Endothelial cell (in vitro differentiated cells): ENCODE measurements at regions not wholly inside any gene's neighbourhood (a gene's known extent, or its start where the extent isn't known, plus 50 kb on each side); places are given as distances from the start of the nearest gene placed in this dataset.

Source experiments
- DNase-seq: peaks from one replicate; pipeline ENCODE4 v3.0.0; 2021; ENCODE audit warnings: low spot score
- H3K27ac Mint-ChIP-seq: one replicate; pipeline ENCODE4 v1.8.0; 2021; ENCODE audit warnings: mixed read lengths, inconsistent platforms; ENCODE audit not compliant: unreplicated experiment
- H3K27me3 Mint-ChIP-seq: one replicate; pipeline ENCODE4 v1.8.0; 2021; ENCODE audit warnings: mild to moderate bottlenecking, moderate library complexity, mixed read lengths, inconsistent platforms; ENCODE audit not compliant: unreplicated experiment
- H3K36me3 Mint-ChIP-seq: one replicate; pipeline ENCODE4 v1.8.0; 2021; ENCODE audit warnings: mild to moderate bottlenecking, low read depth, mixed read lengths, inconsistent platforms; ENCODE audit not compliant: unreplicated experiment
- H3K4me1 Mint-ChIP-seq: one replicate; pipeline ENCODE4 v1.8.0; 2021; ENCODE audit warnings: mild to moderate bottlenecking, mixed read lengths, inconsistent platforms; ENCODE audit not compliant: unreplicated experiment
- H3K4me3 Mint-ChIP-seq: one replicate; pipeline ENCODE4 v1.8.0; 2021; ENCODE audit warnings: mild to moderate bottlenecking, mixed read lengths, inconsistent platforms; ENCODE audit not compliant: unreplicated experiment
- H3K9me3 Mint-ChIP-seq: one replicate; pipeline ENCODE4 v1.8.0; 2021; ENCODE audit warnings: mixed read lengths, inconsistent platforms; ENCODE audit not compliant: unreplicated experiment
- CTCF ChIP-seq: fragments of 200-600 bp; sonication (generic); IDR thresholded peaks from one replicate; pipeline ENCODE4 v1.5.0; 2021; ENCODE audit warnings: antibody characterized with exemption; ENCODE audit not compliant: unreplicated experiment

GRCh38 chr3:101099791-101100190, 106.6 kb upstream of the ABI3BP start:
- Mint-ChIP-seq H3K27ac (no peak overlapping the region), H3K4me3 (no peak overlapping the region), H3K9me3 (no peaks in the 10 kb centered on the region), H3K27me3 (no peaks in the 10 kb centered on the region), H3K36me3 (no peaks in the 10 kb centered on the region), H3K4me1 (no peaks in the 10 kb centered on the region)
- no peak for TF ChIP-seq CTCF
- DNase-seq, result no peak

- no peaks in the 10 kb centered on the region for H3K36me3 Mint-ChIP-seq
- H3K27ac Mint-ChIP-seq, result no peak overlapping the region
- no peaks in the 10 kb centered on the region for H3K9me3 Mint-ChIP-seq
- DNase-seq, result no peak
- H3K4me1 Mint-ChIP-seq, result no peaks in the 10 kb centered on the region
- no peak for TF ChIP-seq CTCF
- H3K4me3 Mint-ChIP-seq, result no peak overlapping the region
- H3K27me3 Mint-ChIP-seq, result no peaks in the 10 kb centered on the region
These were observed 103.2 kb upstream of the ABI3BP start for GRCh38 chr3:101096444-101096843.

- H3K4me3 Mint-ChIP-seq, result no peak overlapping the region
- no peaks in the 10 kb centered on the region for H3K9me3 Mint-ChIP-seq
- no peak for DNase-seq
- no peak for TF ChIP-seq CTCF
- no peaks in the 10 kb centered on the region for H3K36me3 Mint-ChIP-seq
- no peaks in the 10 kb centered on the region for H3K27me3 Mint-ChIP-seq
- H3K4me1 Mint-ChIP-seq, result no peaks in the 10 kb centered on the region
- H3K27ac Mint-ChIP-seq, result no peak overlapping the region
These were observed 102.6 kb upstream of the ABI3BP start for GRCh38 chr3:101095693-101096430.

GRCh38 chr3:101091489-101091888, 98.3 kb upstream of the ABI3BP start:
- H3K4me3 Mint-ChIP-seq, result no peak overlapping the region
- DNase-seq, result no peak
- no peaks in the 10 kb centered on the region for H3K4me1 Mint-ChIP-seq
- no peaks in the 10 kb centered on the region for H3K9me3 Mint-ChIP-seq
- H3K27ac Mint-ChIP-seq, result no peak overlapping the region
- H3K36me3 Mint-ChIP-seq, result no peaks in the 10 kb centered on the region
- H3K27me3 Mint-ChIP-seq, result peaks cover 1% of the 10 kb centered on the region
- TF ChIP-seq CTCF, result no peak

GRCh38 chr3:101085752-101086151, 92.5 kb upstream of the ABI3BP start:
- Mint-ChIP-seq H3K4me1 (no peaks in the 10 kb centered on the region), H3K36me3 (no peaks in the 10 kb centered on the region), H3K27me3 (peaks cover 3% of the 10 kb centered on the region), H3K9me3 (no peaks in the 10 kb centered on the region), H3K4me3 (no peak overlapping the region), H3K27ac (no peak overlapping the region)
- TF ChIP-seq CTCF, result no peak
- no peak for DNase-seq
